BJ (cell line): ENCODE measurements at regions not wholly inside any gene's neighbourhood (a gene's known extent, or its start where the extent isn't known, plus 50 kb on each side); places are given as distances from the start of the nearest gene placed in this dataset.

ENCODE experiments used
- CTCF ChIA-PET: fragments of 350-600 bp; formaldehyde crosslinking; extraction: SDS; loops from one replicate; lab custom pipeline; 2021; ENCODE audit warnings: antibody characterized with exemption, inconsistent platforms; lab: Yijun Ruan, JAX
- POLR2A ChIA-PET: fragments of 300-600 bp; sonication (Branson Sonifier 250); formaldehyde crosslinking; extraction: SDS; loops from one replicate; lab custom pipeline; 2021; ENCODE audit warnings: antibody characterized with exemption; lab: Charles Lee
- DNase-seq: peaks from one replicate; pipeline ENCODE4 v3.0.0-alpha.2; 2011; ENCODE audit warnings: low read depth
- H3K27me3 ChIP-seq: 2 replicates; pipeline ENCODE4 v1.6.0; 2011; ENCODE audit warnings: low read length; ENCODE audit not compliant: control insufficient read depth, insufficient read depth
- H3K36me3 ChIP-seq: 2 replicates; pipeline ENCODE4 v1.5.1; 2011; ENCODE audit warnings: low read length; ENCODE audit not compliant: control insufficient read depth, insufficient read depth
- H3K4me3 ChIP-seq: 2 replicates; pipeline ENCODE4 v1.5.1; 2011; ENCODE audit warnings: low read depth, mild to moderate bottlenecking, control low read depth, low read length
- TF ChIP-seq, protein P1 (sequence below): IDR thresholded peaks from 2 replicates; pipeline ENCODE4 v1.5.1; 2011; ENCODE audit warnings: low read depth, mild to moderate bottlenecking, control low read depth, inconsistent platforms, low read length, moderate library complexity; ENCODE audit not compliant: insufficient read depth

- H3K36me3 ChIP-seq = no peaks in the 10 kb centered on the region
- DNase-seq = no peak
- TF ChIP-seq, protein P1, sequence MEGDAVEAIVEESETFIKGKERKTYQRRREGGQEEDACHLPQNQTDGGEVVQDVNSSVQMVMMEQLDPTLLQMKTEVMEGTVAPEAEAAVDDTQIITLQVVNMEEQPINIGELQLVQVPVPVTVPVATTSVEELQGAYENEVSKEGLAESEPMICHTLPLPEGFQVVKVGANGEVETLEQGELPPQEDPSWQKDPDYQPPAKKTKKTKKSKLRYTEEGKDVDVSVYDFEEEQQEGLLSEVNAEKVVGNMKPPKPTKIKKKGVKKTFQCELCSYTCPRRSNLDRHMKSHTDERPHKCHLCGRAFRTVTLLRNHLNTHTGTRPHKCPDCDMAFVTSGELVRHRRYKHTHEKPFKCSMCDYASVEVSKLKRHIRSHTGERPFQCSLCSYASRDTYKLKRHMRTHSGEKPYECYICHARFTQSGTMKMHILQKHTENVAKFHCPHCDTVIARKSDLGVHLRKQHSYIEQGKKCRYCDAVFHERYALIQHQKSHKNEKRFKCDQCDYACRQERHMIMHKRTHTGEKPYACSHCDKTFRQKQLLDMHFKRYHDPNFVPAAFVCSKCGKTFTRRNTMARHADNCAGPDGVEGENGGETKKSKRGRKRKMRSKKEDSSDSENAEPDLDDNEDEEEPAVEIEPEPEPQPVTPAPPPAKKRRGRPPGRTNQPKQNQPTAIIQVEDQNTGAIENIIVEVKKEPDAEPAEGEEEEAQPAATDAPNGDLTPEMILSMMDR = no peak
- H3K27me3 ChIP-seq = no peaks in the 10 kb centered on the region
- POLR2A ChIA-PET = no interaction called here
- CTCF ChIA-PET = no interaction called here
- H3K4me3 ChIP-seq = no peak overlapping the region
Observed at GRCh38 chr3:165716592-165716991, 120.6 kb downstream of the BCHE start.

DNA sequence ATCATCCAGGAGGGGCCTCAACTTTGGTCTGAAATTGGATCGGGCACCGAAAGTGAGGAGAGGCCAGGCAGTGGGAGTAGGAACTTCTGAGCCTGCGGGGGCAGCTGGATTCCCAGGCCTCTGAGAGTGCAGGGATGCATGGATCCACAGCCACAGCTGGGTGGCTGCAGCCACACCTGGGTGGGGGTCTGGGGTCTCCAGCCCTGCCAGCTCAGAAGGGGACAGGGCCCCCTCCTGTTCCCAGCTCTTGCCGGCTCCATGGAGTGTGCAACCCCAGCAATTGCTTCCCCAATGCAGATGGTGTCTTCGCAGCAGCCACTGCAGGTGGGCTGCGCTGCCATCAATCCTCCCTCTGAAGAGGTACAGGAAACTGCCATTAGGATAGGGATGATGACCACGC, 123.7 kb downstream of the BCHE start:
- no peaks in the 10 kb centered on the region for H3K36me3 ChIP-seq
- ChIA-PET POLR2A (no interaction called here), CTCF (no interaction called here)
- no peak for DNase-seq
- H3K4me3 ChIP-seq = no peak overlapping the region
- TF ChIP-seq, protein P1 = no peak
- no peaks in the 10 kb centered on the region for H3K27me3 ChIP-seq

DNA sequence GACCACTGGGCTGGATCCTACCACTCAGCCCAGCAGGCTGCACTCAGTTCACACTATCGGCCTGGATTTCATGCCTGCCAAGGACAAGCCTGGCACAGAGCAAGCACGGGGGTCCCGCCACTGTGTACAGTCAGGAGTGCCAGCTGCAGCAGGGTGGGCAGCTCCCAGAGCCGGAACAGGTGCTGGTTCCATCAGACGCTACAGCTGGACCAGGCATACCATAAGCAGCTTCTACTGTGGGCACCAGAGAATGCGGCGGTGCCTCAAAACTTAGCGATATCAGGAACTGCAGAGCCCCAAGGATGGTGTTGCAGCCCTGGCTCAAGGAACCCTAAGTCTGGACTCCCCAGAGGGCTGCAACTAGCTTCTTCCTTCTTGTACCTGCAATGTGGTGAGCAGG, 124.8 kb downstream of the BCHE start:
- TF ChIP-seq, protein P1 = no peak
- Histone ChIP-seq H3K36me3 (no peaks in the 10 kb centered on the region), H3K27me3 (no peaks in the 10 kb centered on the region), H3K4me3 (no peak overlapping the region)
- POLR2A ChIA-PET = no interaction called here
- CTCF ChIA-PET = no interaction called here
- DNase-seq = no peak

- H3K4me3 ChIP-seq = no peak overlapping the region
- DNase-seq = no peak
- ChIA-PET POLR2A (no interaction called here), CTCF (no interaction called here)
- TF ChIP-seq, protein P1 = no peak
- no peaks in the 10 kb centered on the region for H3K36me3 ChIP-seq
- H3K27me3 ChIP-seq = no peaks in the 10 kb centered on the region
Observed at GRCh38 chr3:165697910-165698309, 139.3 kb downstream of the BCHE start.

GRCh38 chr3:165696496-165696895, 140.7 kb downstream of the BCHE start:
- ChIA-PET POLR2A (no interaction called here), CTCF (no interaction called here)
- Histone ChIP-seq H3K27me3 (no peaks in the 10 kb centered on the region), H3K4me3 (no peak overlapping the region), H3K36me3 (no peaks in the 10 kb centered on the region)
- TF ChIP-seq, protein P1 = no peak
- DNase-seq = no peak
